ENCODE measurements at regions not wholly inside any gene's neighbourhood (a gene's known extent, or its start where the extent isn't known, plus 50 kb on each side); places are given as distances from the start of the nearest gene placed in this dataset.

DNA sequence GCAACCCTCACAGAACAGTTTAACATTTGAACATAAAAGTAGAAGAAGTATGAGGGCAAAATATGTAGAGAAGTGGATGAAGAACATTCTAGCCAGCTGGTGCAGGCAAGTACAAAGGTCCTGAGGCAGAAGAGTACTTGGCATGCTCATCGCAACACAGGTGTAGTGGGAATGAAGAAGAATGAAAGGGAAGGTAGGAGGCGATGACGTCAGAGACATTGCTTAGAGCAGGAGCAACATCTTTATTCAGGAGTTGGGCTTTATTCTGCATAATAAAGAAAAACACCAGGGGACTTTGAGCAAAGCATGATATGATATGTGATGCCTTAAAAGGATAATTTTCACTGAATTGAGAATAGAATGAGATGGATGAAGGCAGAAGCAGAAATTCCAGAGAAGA is 570.6 kb upstream of the CDH9 start:
- DNase-seq (ENCODE audit: low spot score): no peak

DNA sequence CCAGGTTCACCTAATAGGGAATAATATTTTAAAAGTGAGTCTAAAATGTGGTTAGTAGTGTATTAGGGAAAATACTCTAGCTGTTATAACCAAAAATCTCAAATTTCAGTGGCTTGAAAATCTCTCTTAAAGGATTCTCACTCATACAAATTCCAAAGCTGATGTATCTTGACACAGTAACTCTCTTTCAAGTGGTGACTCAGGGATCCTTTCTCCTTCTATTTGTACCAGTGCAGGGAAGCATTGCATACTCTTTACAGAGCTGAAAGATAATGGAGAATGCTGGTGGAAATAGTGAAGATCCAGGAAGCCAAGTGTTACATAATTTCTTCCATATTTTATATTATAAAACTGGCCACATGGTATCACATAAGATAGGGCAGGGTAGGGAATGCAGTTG is 560.2 kb upstream of the CDH9 start:
- DNase-seq (ENCODE audit: low spot score): no peak

DNA sequence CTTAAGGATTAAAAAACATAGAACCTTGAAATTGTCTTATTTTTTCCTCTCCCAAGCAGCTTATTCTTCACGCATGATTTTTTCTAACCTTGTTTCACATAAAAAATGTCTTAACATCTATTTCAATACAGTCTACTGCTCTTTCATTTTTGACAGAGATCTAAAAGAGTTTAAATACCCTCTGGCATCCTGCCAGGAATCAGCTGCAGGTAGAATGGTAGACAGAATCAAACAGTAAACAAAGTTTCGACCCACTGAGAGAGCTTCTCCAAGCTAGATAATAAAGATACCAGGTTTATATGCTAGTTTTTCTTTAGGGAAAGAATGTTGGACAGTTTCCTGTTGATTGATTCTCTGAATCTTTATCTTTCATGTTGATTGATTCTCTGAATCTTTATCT is 555.8 kb upstream of the CDH9 start:
- no peak for DNase-seq (ENCODE audit: low spot score)

DNA sequence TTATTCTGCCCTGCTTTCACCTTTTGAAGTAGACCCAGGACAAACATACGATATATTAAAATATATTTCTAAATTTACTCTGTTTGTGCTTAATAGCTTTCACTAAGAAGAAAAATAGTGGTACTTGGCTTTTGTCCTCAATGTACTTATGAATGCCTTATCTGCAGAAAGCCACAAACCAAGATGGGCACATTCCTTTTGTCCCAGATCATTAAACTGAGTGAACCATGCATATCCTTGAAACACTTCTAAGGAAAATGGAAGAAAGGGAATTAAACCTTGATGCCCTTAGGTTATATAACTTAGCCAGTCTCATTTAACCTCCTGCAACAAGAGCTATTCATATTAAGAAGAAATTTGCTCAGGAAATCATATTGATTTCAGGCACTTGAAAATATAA is 553.8 kb upstream of the CDH9 start:
- DNase-seq (ENCODE audit: low spot score): no peak

DNA sequence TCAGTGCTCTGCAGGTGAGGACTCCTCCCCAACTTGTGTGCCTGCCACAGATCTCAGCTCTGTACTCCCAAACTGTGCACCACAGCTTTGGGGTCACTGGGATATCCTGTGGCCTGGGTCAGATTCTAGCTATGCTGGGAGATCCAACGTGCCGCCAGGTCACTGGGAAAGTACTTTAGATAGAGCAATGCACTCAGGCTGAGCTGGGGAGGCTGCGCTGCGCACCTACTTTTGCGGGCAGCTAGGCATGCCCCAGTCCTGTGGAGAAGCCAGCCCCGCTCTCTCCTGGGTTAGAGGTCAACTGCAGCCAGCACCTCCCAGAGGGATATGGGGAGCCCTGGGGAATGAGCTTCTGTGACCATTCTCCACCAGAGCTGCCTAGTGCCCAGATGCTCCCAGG is 552.1 kb upstream of the CDH9 start:
- DNase-seq (ENCODE audit: low spot score): no peak

DNA sequence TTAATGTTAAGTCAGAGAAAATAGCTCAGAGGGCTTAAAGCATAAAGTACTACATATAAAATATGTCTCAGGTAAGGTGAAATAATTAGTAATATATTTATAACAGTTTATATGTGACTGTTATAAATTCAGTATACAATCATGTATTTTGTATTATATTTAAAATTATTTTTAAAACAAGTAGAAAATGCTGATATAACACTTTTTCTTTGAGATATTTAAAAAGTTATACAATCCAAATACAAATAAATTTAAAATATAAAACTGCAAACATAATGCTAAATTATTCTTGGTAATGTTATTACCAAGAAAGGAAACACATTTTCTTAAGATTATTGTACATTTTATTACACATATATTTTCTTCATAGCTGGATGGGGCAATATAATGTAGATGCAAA is 539.9 kb upstream of the CDH9 start:
- no peak for DNase-seq (ENCODE audit: low spot score)

DNA sequence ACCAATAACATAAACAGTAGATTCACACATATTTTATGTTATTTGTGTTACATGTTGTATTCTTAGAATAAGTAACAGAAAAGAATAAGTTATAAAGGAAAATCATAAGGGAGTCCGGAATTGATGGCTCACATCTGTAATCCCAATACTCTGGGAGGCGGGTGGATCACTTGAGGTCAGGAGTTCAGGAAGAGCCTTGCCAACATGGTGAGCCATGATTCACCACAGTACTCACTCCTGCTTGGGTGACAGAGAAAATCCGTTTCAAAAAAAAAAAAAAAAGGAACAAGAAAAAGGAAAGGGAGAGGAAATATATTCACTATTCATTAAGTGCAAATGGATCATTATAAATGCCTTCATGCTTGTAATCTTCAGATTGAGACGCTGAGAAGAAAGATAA is 533.3 kb upstream of the CDH9 start:
- no peak for DNase-seq (ENCODE audit: low spot score)

DNA sequence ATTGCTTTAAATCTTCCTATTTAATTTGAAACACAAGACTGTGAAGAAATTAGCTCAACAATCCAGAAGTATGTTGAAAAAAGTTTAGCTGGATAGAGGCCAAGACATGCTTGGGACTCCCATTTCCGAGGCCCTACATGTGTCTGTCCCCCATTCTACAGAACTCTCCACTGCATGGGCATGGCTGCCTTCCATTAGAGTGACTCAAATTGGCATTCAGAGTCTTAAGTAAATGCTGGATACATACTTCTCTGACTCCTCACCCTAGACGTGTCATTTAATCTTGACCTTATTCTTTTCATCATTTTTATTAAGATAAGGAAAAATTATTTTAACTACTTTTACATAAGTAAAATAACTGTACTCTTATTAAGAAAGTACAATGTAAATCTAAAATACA is 530.4 kb upstream of the CDH9 start:
- DNase-seq (ENCODE audit: low spot score): no peak

DNA sequence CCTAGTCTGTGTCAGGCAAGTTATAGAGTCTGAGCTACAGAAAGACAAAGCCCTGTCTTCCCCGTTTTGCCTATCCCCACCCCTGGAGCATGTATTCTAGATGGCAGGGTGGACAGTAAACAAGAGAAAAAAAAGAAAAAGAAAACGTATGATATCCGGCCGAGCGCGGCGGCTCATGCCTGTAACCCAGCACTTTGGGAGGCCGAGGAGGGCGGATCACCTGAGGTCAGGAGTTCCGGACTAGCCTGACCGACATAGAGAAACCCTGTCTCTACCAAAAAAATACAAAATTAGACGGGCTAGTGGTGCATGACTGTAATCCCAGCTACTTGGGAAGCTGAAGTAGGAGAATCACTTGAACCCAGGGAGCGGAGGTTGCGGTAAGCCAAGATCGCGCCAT is 523.0 kb upstream of the CDH9 start:
- no peak for DNase-seq (ENCODE audit: low spot score)

DNA sequence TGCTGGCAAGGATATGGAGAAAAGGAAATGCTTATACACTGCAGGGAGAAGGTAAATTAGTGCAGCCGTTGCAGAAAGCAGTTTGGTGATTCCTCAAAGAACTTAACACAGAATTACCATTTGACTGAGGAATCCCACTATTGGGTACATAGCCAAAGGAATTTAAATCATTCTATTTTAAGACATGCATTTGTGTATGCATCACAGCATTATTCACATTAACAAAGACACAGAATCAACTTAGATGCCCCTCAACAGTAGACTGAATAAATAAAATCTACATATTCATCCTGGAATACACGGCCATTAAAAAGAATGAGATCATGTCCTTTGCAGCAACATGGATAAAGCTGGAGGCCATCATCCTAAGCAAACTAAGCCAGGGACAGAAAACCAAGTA is 510.1 kb upstream of the CDH9 start:
- no peak for DNase-seq (ENCODE audit: low spot score)

DNA sequence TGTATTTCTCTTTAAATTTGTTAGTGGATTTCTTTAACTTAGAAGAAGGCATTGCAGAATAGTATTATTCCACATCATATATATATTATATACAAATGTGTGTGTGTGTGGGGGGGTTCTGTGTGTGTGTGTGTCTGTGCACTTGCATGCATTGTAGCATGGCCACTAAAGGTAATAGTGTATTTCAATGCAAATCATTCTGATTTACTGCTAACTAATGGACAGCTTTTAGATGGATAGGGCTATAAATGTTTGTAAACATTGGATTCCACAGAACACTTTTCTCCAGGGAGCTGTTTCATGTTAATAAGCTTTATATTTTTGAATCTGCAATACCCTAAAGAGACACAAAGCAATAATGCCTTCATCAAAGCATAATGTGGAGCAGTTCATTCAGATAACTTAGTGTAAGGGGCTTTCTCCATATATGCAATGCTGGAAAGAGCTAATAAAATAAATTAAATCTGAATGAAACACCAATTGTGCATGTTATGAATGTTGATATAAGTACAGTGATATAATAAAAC is 496.7 kb upstream of the CDH9 start:
- no peak for DNase-seq (ENCODE audit: low spot score)

DNA sequence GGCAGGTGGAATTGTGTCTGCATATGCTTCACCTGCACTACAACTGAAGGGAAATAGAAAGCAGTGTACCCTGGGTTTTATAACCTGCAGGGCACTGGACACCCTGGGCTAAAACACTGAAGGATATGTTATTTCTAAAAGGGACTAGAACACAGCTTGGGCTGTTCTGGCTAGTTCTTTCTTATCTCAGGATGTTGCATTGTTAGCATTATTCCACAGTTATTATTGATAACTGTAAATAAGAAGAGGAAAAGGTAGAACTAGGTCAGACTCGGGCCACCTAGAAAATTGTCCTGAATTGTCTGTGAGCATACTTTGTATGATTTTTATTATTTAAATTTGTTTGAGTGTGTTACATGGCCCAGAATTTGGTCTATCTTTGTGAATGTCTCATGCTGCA is 493.9 kb upstream of the CDH9 start:
- DNase-seq (ENCODE audit: low spot score): no peak

DNA sequence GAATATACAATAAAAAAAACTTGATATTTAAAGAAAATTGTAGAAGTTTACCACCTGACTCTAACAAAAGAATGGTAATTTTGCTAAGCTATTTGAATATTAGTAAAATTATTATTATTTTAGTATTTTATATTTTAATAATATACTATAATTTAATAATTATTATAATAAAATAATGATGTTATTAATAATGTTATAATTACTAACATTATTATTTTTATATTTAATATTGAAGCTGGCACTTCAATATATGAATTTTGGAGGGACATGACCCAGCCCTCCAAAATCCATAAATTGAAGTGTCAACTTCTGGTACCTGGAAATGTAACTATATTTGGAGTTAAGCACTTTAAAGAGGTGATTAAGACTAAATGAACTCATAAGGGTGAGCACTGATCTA is 486.1 kb upstream of the CDH9 start:
- DNase-seq (ENCODE audit: low spot score): no peak

DNA sequence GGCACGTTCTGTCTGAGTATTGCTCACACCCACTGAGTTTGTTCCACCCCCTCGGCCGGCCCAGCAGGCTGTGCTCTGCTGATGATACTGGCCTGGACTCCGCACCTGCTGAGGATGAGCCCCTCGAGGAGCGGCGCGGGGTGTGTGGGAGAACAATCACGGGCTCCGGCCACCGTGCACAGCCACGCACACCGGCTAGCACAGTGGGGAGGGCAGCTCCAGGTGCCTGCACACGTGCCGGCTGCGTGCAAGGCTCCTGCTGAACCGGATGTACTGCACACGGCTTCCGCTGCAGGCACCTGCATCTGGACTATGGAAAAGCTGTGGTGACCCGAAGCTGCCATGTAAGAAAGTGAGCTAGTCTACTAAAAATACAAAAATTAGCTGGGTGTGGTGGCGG is 485.2 kb upstream of the CDH9 start:
- DNase-seq (ENCODE audit: low spot score): peak; percentile 4

DNA sequence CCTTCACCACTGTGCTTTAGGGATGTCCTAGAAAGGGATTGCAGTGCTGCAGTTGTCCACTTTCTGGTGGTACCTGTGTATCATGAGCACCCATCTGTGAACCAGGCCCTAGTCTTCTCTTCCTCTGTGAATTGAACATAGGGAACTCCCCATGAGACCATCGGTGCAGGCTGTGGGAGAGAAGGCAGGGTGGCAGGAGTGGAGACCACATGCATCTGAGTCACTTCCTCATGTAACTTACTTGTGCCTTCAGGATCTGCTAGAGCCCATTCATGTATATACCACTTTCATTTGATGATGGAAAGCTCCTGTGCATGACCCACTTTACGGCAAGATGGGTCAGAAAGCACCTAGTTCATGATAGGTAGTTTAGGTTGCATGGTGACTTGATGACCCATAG is 478.1 kb upstream of the CDH9 start:
- DNase-seq (ENCODE audit: low spot score): no peak

DNA sequence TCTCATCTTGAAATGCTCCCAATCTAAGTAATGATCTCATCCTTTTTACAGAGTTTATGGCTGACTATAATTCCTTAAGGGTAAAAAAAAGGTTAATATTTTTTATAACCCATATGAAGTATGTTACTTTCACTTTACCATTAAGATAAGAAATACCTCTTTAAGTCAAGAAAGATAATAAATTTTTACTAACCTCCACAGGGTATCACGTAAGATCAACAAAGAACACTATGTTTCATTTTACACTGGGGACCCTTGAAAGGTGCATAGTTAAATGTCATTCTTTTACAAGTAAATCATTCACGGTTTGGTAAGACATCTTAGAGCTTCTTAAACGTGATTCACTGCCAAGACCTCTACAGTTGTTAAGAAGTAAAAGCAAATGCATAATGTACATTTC is 472.7 kb upstream of the CDH9 start:
- no peak for DNase-seq (ENCODE audit: low spot score)

DNA sequence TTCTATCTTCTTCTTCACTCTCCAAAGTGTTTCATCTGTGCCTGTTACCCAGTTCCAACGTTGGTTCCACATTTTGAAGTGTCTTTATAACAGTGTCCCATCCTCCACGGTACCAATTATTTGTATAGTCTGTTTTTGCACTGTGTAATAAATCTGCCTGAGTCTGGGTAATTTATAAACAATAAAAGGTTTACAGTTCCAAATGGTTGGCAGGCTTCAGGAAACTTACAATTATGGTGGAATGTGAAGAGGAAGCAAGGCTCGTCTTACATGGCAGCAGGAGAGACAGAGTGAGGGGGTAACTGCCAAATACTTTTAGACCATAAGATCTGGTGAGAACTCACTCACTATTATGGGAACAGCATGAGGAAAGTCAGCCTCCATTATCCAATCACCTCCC is 465.4 kb upstream of the CDH9 start:
- no peak for DNase-seq (ENCODE audit: low spot score)

DNA sequence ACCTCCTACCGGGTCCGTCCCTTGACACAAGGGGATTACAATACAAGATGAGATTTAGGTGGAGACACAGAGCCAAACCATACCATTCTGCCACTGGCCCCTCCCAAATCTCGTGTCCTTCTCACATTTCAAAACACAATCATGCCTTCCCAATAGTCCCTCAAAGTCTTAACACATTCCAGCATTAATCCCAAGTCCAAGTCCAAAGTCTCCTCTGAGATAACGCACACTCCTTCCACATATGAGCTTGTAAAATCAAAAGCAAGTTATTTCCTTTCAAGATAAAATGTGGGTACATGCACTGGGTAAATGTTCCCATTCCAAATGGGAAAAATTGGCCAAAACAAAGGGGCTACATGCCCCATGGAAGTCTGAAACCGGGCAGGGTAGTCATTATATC is 463.9 kb upstream of the CDH9 start:
- DNase-seq (ENCODE audit: low spot score): no peak

DNA sequence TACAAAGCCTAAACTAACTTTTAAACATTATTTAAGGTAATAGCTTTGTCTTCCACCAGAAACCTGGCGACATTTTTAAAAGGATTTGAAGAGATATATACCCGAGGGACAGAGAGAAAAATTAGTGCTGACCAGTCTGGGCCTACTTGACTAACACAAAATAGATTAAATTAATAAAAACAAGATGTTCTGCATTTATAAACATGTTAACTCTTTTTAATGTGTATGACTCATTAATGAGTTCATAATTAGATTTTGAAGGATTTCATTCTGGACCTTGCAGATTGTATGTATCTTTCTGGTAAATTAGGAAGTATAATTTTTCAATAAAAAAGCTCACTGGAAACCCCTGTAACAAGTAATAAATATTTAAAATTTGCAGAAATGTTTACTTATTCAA is 459.1 kb upstream of the CDH9 start:
- DNase-seq (ENCODE audit: low spot score): no peak

DNA sequence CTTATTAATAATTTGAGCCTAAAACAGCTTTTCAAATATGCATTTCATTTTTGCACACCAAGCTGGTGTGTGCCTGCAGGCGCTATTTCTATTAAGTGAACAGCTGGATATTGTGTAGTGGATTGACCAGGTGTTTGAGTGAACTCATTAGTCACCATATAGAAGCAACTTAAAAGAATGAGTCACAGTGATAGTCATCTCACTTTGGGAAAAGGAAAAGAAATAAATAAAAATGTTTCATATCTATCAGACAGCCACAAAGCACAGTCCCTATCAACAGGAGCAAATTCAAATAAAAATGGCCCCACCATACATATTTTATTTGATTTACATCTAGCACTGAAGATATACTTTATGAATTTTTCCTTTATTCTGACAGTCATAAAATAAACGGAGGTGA is 456.5 kb upstream of the CDH9 start:
- DNase-seq (ENCODE audit: low spot score): no peak

DNA sequence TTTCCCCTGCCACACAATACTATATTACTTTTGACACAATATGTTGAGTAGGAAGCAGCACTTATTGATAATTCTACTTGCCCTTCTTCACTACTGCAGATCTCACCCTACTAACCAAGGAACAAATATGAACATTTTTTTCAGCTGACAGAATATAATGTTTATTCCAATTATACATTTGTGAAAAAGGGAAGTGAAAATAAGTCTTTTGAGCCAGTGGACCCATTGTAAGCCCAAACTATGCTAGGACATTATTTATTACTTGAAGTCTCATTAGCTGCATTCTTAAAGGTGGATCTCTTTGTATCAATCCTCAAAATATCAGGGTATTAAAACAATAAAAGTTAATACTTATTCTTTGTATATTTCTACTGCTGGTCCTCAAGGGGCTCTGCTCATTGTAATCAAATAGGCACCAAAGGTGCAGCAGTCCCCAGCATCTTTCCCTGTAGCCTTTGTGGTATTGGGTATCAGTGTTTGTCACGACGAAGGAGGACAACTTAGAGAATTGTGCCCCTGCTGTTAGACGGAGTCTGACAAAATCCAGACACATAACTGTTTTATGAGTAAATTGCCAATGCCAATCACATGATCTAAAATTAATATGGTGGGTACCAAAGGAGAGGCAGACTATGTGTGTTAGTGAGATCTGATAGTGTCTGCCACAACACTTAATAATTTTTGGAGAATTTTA is 453.5 kb upstream of the CDH9 start:
- DNase-seq (ENCODE audit: low spot score): no peak

DNA sequence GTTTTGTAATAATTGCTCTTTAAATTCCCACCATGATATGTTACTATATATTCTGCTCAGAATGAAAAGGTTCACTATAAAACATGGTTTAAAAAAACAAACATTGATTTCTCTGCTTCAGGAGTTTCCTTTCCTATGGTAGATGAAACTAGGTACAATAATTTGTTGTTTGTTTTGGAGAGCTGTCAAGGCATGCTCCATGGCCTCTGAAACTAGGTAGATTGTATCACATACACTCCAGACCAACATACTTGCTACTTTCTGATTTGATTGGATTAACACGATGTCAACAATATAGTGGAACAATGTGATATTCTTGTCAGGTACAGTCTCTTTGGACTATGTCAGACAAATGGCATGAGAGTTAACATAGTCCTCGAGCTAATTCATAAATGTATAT is 452.7 kb upstream of the CDH9 start:
- DNase-seq (ENCODE audit: low spot score): no peak

DNA sequence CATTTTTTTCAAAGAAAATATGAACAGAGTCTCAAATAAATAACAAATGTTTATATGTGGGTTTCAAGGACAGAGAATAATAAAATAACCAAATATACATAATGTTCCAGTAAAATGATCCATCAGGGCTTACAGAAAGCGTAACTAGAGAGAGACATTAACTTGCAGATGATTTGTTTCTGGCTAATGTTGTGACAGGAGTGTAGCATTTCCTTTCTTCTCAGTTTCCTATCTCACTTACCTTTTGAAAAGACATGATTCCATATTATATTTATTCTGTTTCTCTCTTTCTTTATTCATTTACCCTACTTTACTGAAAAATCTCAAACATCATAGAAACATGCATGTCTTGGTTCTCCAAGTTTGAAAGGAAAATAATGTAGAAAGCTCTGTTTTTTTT is 451.3 kb upstream of the CDH9 start:
- no peak for DNase-seq (ENCODE audit: low spot score)

DNA sequence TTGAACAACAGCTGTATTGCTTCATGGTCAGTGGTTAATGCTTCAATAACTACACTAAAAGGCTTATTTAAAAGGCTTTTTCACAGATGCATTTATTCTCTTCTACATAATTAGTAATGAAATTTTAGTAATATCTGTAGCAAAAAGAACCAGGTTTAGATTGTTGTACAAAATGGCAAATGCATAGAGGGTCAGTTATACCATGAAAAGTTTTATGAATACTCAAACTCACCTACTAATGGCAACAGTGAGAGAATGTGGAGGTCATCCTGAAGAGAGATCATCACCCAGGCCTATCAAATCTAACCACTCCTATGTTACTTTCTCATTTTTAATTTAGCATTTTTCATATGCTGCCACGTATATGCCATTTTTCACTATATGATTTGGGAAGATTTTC is 444.3 kb upstream of the CDH9 start:
- no peak for DNase-seq (ENCODE audit: low spot score)

DNA sequence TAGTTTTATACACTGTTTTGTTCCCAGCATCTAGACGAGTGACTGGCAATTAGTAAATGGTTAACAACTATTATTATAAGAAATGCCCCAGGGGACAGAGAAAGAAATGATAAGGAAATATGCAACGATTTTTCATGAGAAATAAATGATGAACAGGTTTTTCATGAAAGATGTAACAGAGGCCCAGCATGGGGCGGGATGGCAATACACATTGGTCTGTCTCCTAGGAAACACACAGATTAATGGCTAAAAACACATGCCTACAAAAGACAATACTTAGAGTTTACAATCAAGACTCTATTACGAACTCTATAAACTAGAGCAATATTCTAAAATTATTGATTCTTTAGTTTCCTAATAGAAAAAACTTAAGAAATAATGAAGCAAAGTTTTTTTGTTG is 441.5 kb upstream of the CDH9 start:
- no peak for DNase-seq (ENCODE audit: low spot score)
